ENCODE measurements at regions not wholly inside any gene's neighbourhood (a gene's known extent, or its start where the extent isn't known, plus 50 kb on each side); places are given as distances from the start of the nearest gene placed in this dataset.

DNA sequence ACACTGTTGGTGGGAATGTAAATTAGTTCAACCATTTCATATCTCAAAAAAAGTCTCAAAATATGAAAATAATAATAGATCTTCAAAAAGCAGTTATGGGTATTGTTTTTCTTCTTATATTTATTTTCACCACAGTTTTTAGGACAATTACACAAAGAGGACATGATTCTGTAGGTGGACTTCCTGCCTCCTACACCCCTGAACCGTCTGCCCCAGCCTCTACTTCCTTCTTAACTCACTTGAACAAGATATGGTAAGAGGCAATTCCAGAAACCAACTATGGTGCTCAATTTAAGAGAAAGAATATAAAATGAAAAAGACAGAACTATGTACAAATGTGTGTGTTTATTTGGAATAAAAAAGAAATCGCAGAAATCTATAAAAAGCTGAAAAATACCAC lies 74.1 kb upstream of the MON1B start:
- no peak overlapping the region for H3K4me3 ChIP-seq (ENCODE audit: low read depth in 1 of 2, low read length in 2 of 2)
- 49 to 53% methylated on average over 2 of the region's 2 CpGs for WGBS, 2 donors

GRCh38 chr16:77117707-77118106 lies 73.3 kb upstream of the MON1B start:
- 31 to 41% methylated on average over 3 of the region's 3 CpGs for WGBS, 2 donors
- no peak overlapping the region for H3K4me3 ChIP-seq (ENCODE audit: low read depth in 1 of 2, low read length in 2 of 2)
- no peaks in the 10 kb centered on the region for H3K27me3 ChIP-seq (ENCODE audit: control insufficient read depth in 1 of 2, insufficient read depth in 2 of 2, low read length in 2 of 2)
- H3K9me3 ChIP-seq (ENCODE audit: control insufficient read depth in 2 of 2, insufficient read depth in 1 of 2, low read depth in 1 of 2, low read length in 1 of 2) = no peaks in the 10 kb centered on the region
- H3K4me1 ChIP-seq (ENCODE audit: control insufficient read depth in 2 of 2, insufficient read depth in 2 of 2, low read length in 1 of 2) = no peaks in the 10 kb centered on the region
- no peaks in the 10 kb centered on the region for H3K36me3 ChIP-seq (ENCODE audit: control insufficient read depth in 2 of 2, insufficient read depth in 2 of 2, low read length in 1 of 2)
- no peak overlapping the region for H3K27ac ChIP-seq (ENCODE audit: low read depth in 2 of 2, low read length in 1 of 2)

More for the DNA sequence above, 74.1 kb upstream of the MON1B start:
- Histone ChIP-seq H3K27ac (ENCODE audit: low read depth in 2 of 2, low read length in 1 of 2) (no peak overlapping the region), H3K27me3 (ENCODE audit: control insufficient read depth in 1 of 2, insufficient read depth in 2 of 2, low read length in 2 of 2) (no peaks in the 10 kb centered on the region), H3K36me3 (ENCODE audit: control insufficient read depth in 2 of 2, insufficient read depth in 2 of 2, low read length in 1 of 2) (no peaks in the 10 kb centered on the region), H3K9me3 (ENCODE audit: control insufficient read depth in 2 of 2, insufficient read depth in 1 of 2, low read depth in 1 of 2, low read length in 1 of 2) (no peaks in the 10 kb centered on the region), H3K4me1 (ENCODE audit: control insufficient read depth in 2 of 2, insufficient read depth in 2 of 2, low read length in 1 of 2) (no peaks in the 10 kb centered on the region)

- no peak overlapping the region for H3K4me3 ChIP-seq (ENCODE audit: low read depth in 1 of 2, low read length in 2 of 2)
- no peak overlapping the region for H3K27ac ChIP-seq (ENCODE audit: low read depth in 2 of 2, low read length in 1 of 2)
- H3K36me3 ChIP-seq (ENCODE audit: control insufficient read depth in 2 of 2, insufficient read depth in 2 of 2, low read length in 1 of 2) = no peaks in the 10 kb centered on the region
- H3K27me3 ChIP-seq (ENCODE audit: control insufficient read depth in 1 of 2, insufficient read depth in 2 of 2, low read length in 2 of 2) = no peaks in the 10 kb centered on the region
- H3K9me3 ChIP-seq (ENCODE audit: control insufficient read depth in 2 of 2, insufficient read depth in 1 of 2, low read depth in 1 of 2, low read length in 1 of 2) = no peaks in the 10 kb centered on the region
- H3K4me1 ChIP-seq (ENCODE audit: control insufficient read depth in 2 of 2, insufficient read depth in 2 of 2, low read length in 1 of 2) = no peaks in the 10 kb centered on the region
- WGBS, 2 donors = 51 to 64% methylated on average over 2 of the region's 2 CpGs
Measured at GRCh38 chr16:77131398-77131797, 59.6 kb upstream of the MON1B start.

DNA sequence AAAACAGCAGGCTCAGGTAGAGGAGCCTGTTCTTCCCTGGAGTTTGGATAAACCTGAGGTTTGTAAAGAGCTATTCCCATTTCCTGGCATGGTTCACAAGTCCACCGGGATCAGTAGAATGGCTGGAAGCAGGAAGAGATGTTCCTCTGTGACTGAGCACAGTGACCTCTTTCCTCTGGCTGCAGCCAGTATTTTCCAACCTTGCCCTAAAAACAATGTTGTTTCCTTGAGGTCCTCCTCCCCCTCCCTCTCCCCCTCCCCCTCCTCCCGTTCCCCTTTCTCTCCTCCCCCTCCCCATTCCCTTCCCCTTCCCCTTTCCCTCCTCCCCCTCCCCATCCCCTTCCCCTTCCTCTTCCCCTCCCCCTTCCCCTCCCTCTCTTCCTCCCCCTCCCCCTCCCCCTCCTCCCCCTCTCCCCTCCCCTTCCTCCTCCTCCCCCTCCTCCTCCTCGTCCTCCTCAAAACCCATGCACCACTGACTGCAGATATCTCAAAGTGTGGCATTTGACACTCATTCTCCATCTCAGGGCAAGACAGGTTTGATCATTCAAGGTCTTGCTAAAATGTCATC lies 58.9 kb upstream of the MON1B start:
- H3K4me1 ChIP-seq (ENCODE audit: control insufficient read depth in 2 of 2, insufficient read depth in 2 of 2, low read length in 1 of 2) = no peaks in the 10 kb centered on the region
- no peaks in the 10 kb centered on the region for H3K27me3 ChIP-seq (ENCODE audit: control insufficient read depth in 1 of 2, insufficient read depth in 2 of 2, low read length in 2 of 2)
- no peak overlapping the region for H3K27ac ChIP-seq (ENCODE audit: low read depth in 2 of 2, low read length in 1 of 2)
- no peak overlapping the region for H3K4me3 ChIP-seq (ENCODE audit: low read depth in 1 of 2, low read length in 2 of 2)
- WGBS, 2 donors = 44 to 54% methylated on average over 2 of the region's 3 CpGs
- H3K9me3 ChIP-seq (ENCODE audit: control insufficient read depth in 2 of 2, insufficient read depth in 1 of 2, low read depth in 1 of 2, low read length in 1 of 2) = no peaks in the 10 kb centered on the region
- no peaks in the 10 kb centered on the region for H3K36me3 ChIP-seq (ENCODE audit: control insufficient read depth in 2 of 2, insufficient read depth in 2 of 2, low read length in 1 of 2)

GRCh38 chr16:77133706-77134105 lies 57.3 kb upstream of the MON1B start:
- 50 to 62% methylated on average over 4 of the region's 4 CpGs for WGBS, 2 donors
- Histone ChIP-seq H3K9me3 (ENCODE audit: control insufficient read depth in 2 of 2, insufficient read depth in 1 of 2, low read depth in 1 of 2, low read length in 1 of 2) (no peaks in the 10 kb centered on the region), H3K27me3 (ENCODE audit: control insufficient read depth in 1 of 2, insufficient read depth in 2 of 2, low read length in 2 of 2) (no peaks in the 10 kb centered on the region), H3K4me3 (ENCODE audit: low read depth in 1 of 2, low read length in 2 of 2) (no peak overlapping the region), H3K27ac (ENCODE audit: low read depth in 2 of 2, low read length in 1 of 2) (no peak overlapping the region), H3K36me3 (ENCODE audit: control insufficient read depth in 2 of 2, insufficient read depth in 2 of 2, low read length in 1 of 2) (no peaks in the 10 kb centered on the region), H3K4me1 (ENCODE audit: control insufficient read depth in 2 of 2, insufficient read depth in 2 of 2, low read length in 1 of 2) (no peaks in the 10 kb centered on the region)

GRCh38 chr16:77137045-77137444 lies 53.9 kb upstream of the MON1B start:
- Histone ChIP-seq H3K4me1 (ENCODE audit: control insufficient read depth in 2 of 2, insufficient read depth in 2 of 2, low read length in 1 of 2) (no peaks in the 10 kb centered on the region), H3K27ac (ENCODE audit: low read depth in 2 of 2, low read length in 1 of 2) (no peak overlapping the region), H3K27me3 (ENCODE audit: control insufficient read depth in 1 of 2, insufficient read depth in 2 of 2, low read length in 2 of 2) (no peaks in the 10 kb centered on the region), H3K9me3 (ENCODE audit: control insufficient read depth in 2 of 2, insufficient read depth in 1 of 2, low read depth in 1 of 2, low read length in 1 of 2) (no peaks in the 10 kb centered on the region), H3K36me3 (ENCODE audit: control insufficient read depth in 2 of 2, insufficient read depth in 2 of 2, low read length in 1 of 2) (no peaks in the 10 kb centered on the region), H3K4me3 (ENCODE audit: low read depth in 1 of 2, low read length in 2 of 2) (no peak overlapping the region)
- WGBS, 2 donors = 71 to 87% methylated on average over 3 of the region's 3 CpGs
